IMR-90 (cell line): ENCODE measurements at regions not wholly inside any gene's neighbourhood (a gene's known extent, or its start where the extent isn't known, plus 50 kb on each side); places are given as distances from the start of the nearest gene placed in this dataset.

Experiments
- ATAC-seq: fragments of 200-7000 bp; cut with Tn5 transposase; 2 replicates; pipeline ENCODE4 v1.9.1; 2020; ENCODE audit warnings: low read depth, mild to moderate bottlenecking, moderate library complexity
- BruUV-seq: library from RNA; stranded (reverse); fragments of 400-500 nt; replicated peaks from 2 replicates; lab custom pipeline; 2021; lab: Mats Ljungman, UMichigan
- CTCF ChIA-PET: fragments of 300-600 bp; formaldehyde crosslinking; extraction: SDS; loops from one replicate; lab custom pipeline; 2021; ENCODE audit warnings: antibody characterized with exemption; lab: Yijun Ruan, JAX
- POLR2A ChIA-PET: fragments of 300-600 bp; sonication (Branson Sonifier 250); formaldehyde crosslinking; loops from one replicate; lab custom pipeline; 2022; ENCODE audit warnings: antibody characterized with exemption; ENCODE audit not compliant: unreplicated experiment; lab: Charles Lee
- DNase-seq: peaks from one replicate; pipeline ENCODE4 v3.0.0; 2013
- H2AFZ ChIP-seq: replicated peaks from 2 replicates; pipeline ENCODE3; 2013; ENCODE audit warnings: low read length, mild to moderate bottlenecking; ENCODE audit not compliant: poor library complexity
- H2AK5ac ChIP-seq: 2 replicates; pipeline ENCODE4 v1.6.1; 2013; ENCODE audit warnings: low read depth, low read length, inconsistent platforms
- H2AK9ac ChIP-seq: replicated peaks from 2 replicates; pipeline ENCODE3; 2013; ENCODE audit warnings: mild to moderate bottlenecking, low read depth, low read length, moderate library complexity; ENCODE audit not compliant: poor library complexity
- H2BK120ac ChIP-seq: 2 replicates; pipeline ENCODE4 v1.6.1; 2013; ENCODE audit warnings: low read depth, low read length, inconsistent platforms
- H2BK15ac ChIP-seq: 3 replicates; pipeline ENCODE4 v1.6.1; 2013; ENCODE audit warnings: low read depth, low read length, inconsistent platforms
- H2BK20ac ChIP-seq: 2 replicates; pipeline ENCODE4 v1.6.1; 2013; ENCODE audit warnings: low read depth, mild to moderate bottlenecking, inconsistent platforms, low read length, moderate library complexity
- H2BK5ac ChIP-seq: 2 replicates; pipeline ENCODE4 v1.6.1; 2013; ENCODE audit warnings: mild to moderate bottlenecking, low read depth, low read length, inconsistent platforms; ENCODE audit not compliant: poor library complexity, severe bottlenecking
- H3K14ac ChIP-seq: replicated peaks from 2 replicates; pipeline ENCODE4 v1.6.1; 2013; ENCODE audit warnings: low read depth, low read length, inconsistent platforms
- H3K18ac ChIP-seq: 2 replicates; pipeline ENCODE4 v1.6.1; 2013; ENCODE audit warnings: low read depth, low read length, control low read depth
- H3K23ac ChIP-seq: 2 replicates; pipeline ENCODE4 v1.6.1; 2013; ENCODE audit warnings: low read depth, low read length, inconsistent platforms
- H3K27ac ChIP-seq: 2 replicates; pipeline ENCODE4 v1.5.1; 2013; ENCODE audit warnings: mild to moderate bottlenecking, control low read depth, low read length; ENCODE audit not compliant: insufficient read depth
- H3K27me3 ChIP-seq: 2 replicates; pipeline ENCODE4 v1.6.1; 2013; ENCODE audit warnings: low read length; ENCODE audit not compliant: control insufficient read depth, insufficient read depth
- H3K36me3 ChIP-seq: 2 replicates; pipeline ENCODE4 v1.6.1; 2013; ENCODE audit warnings: low read length, mixed read lengths; ENCODE audit not compliant: control insufficient read depth, insufficient read depth
- H3K4ac ChIP-seq: 2 replicates; pipeline ENCODE4 v1.6.1; 2013; ENCODE audit warnings: low read depth, low read length, inconsistent platforms
- H3K4me1 ChIP-seq: 2 replicates; pipeline ENCODE4 v1.6.1; 2013; ENCODE audit warnings: low read length, mixed read lengths; ENCODE audit not compliant: control insufficient read depth, insufficient read depth
- H3K4me2 ChIP-seq: 2 replicates; pipeline ENCODE4 v1.6.1; 2013; ENCODE audit warnings: low read depth, mild to moderate bottlenecking, control low read depth, low read length, moderate library complexity
- H3K4me3 ChIP-seq: 2 replicates; pipeline ENCODE4 v1.5.1; 2013; ENCODE audit warnings: low read depth, mild to moderate bottlenecking, control low read depth, low read length, moderate library complexity; ENCODE audit not compliant: insufficient read depth
- H3K56ac ChIP-seq: 2 replicates; pipeline ENCODE4 v1.6.1; 2013; ENCODE audit warnings: low read length, inconsistent platforms; ENCODE audit not compliant: insufficient read depth; ENCODE audit errors: extremely low read depth
- H3K79me1 ChIP-seq, 2 experiments: 2 replicates each; pipeline ENCODE4 v1.6.1; 2013; ENCODE audit warnings: low read length in 2 of 2, inconsistent platforms in 1 of 2, low read depth in 1 of 2
- H3K9ac ChIP-seq: 2 replicates; pipeline ENCODE4 v1.6.1; 2013; ENCODE audit warnings: low read depth, low read length, control low read depth
- H3K9me1 ChIP-seq: 2 replicates; pipeline ENCODE4 v1.6.1; 2013; ENCODE audit warnings: low read length, inconsistent platforms; ENCODE audit not compliant: insufficient read depth
- H3K9me3 ChIP-seq: 2 replicates; pipeline ENCODE4 v1.6.1; 2013; ENCODE audit warnings: low read length; ENCODE audit not compliant: control insufficient read depth, insufficient read depth
- H4K20me1 ChIP-seq: 2 replicates; pipeline ENCODE4 v1.6.1; 2013; ENCODE audit warnings: low read length, inconsistent platforms; ENCODE audit not compliant: insufficient read depth
- H4K5ac ChIP-seq: 2 replicates; pipeline ENCODE4 v1.6.1; 2013; ENCODE audit warnings: mild to moderate bottlenecking, low read depth, low read length, control low read depth
- H4K8ac ChIP-seq, 2 experiments: 2 replicates each; pipeline ENCODE4 v1.6.1; 2013; ENCODE audit warnings: low read depth in 2 of 2, low read length in 2 of 2, control low read depth in 1 of 2, inconsistent platforms in 1 of 2
- H4K91ac ChIP-seq: 2 replicates; pipeline ENCODE4 v1.6.1; 2013; ENCODE audit warnings: low read depth, low read length, inconsistent platforms; ENCODE audit not compliant: insufficient read depth
- BHLHE40 ChIP-seq: fragments of 150-350 bp; IDR thresholded peaks from 2 replicates; pipeline ENCODE4 v1.6.1; 2016; ENCODE audit warnings: mild to moderate bottlenecking, low read depth, low read length
- CEBPB ChIP-seq: IDR thresholded peaks from 2 replicates; pipeline ENCODE4 v1.6.1; 2012; ENCODE audit warnings: low read depth, low read length, improper control_type of control experiment
- CHD1 ChIP-seq: IDR thresholded peaks from 2 replicates; pipeline ENCODE4 v1.6.1; 2012; ENCODE audit warnings: low read depth, low read length, improper control_type of control experiment
- CTCF ChIP-seq: conservative IDR thresholded peaks from 2 replicates; pipeline ENCODE4 v1.5.1; 2012; ENCODE audit warnings: mild to moderate bottlenecking, low read depth, low read length, improper control_type of control experiment
- ELK1 ChIP-seq: fragments of 150-350 bp; IDR thresholded peaks from 2 replicates; pipeline ENCODE4 v1.6.1; 2016; ENCODE audit warnings: low read depth, mild to moderate bottlenecking, low read length, moderate library complexity, borderline replicate concordance
- FOS ChIP-seq: fragments of 150-350 bp; IDR thresholded peaks from 2 replicates; pipeline ENCODE4 v1.6.1; 2016; ENCODE audit warnings: low read depth, low read length
- MAFK ChIP-seq: IDR thresholded peaks from 2 replicates; pipeline ENCODE4 v1.6.1; 2012; ENCODE audit warnings: low read depth, low read length, improper control_type of control experiment
- MAZ ChIP-seq: IDR thresholded peaks from 2 replicates; pipeline ENCODE4 v1.6.1; 2012; ENCODE audit warnings: low read depth, mild to moderate bottlenecking, low read length, improper control_type of control experiment, moderate library complexity, borderline replicate concordance
- MXI1 ChIP-seq: IDR thresholded peaks from 2 replicates; pipeline ENCODE4 v1.6.1; 2012; ENCODE audit warnings: low read depth, mild to moderate bottlenecking, low read length, moderate library complexity, borderline replicate concordance
- NFE2L2 ChIP-seq: fragments of 150-350 bp; IDR thresholded peaks from 2 replicates; pipeline ENCODE4 v1.6.1; 2016; ENCODE audit warnings: low read depth, mild to moderate bottlenecking, low read length
- POLR2A ChIP-seq: IDR thresholded peaks from 2 replicates; pipeline ENCODE4 v1.6.1; 2012; ENCODE audit warnings: mild to moderate bottlenecking, low read depth, low read length
- RAD21 ChIP-seq: IDR thresholded peaks from 2 replicates; pipeline ENCODE4 v1.6.1; 2012; ENCODE audit warnings: low read length, improper control_type of control experiment
- RCOR1 ChIP-seq: IDR thresholded peaks from 2 replicates; pipeline ENCODE4 v1.6.1; 2012; ENCODE audit warnings: mild to moderate bottlenecking, low read length, improper control_type of control experiment; ENCODE audit not compliant: insufficient replicate concordance
- RFX5 ChIP-seq: IDR thresholded peaks from 2 replicates; pipeline ENCODE4 v1.8.0; 2012; ENCODE audit warnings: low read depth, mild to moderate bottlenecking, low read length, moderate library complexity
- SMC3 ChIP-seq: fragments of 150-350 bp; IDR thresholded peaks from 2 replicates; pipeline ENCODE4 v1.6.1; 2016; ENCODE audit warnings: low read depth, mild to moderate bottlenecking, antibody characterized with exemption, low read length, moderate library complexity
- USF2 ChIP-seq: fragments of 150-350 bp; IDR thresholded peaks from 2 replicates; pipeline ENCODE4 v1.6.1; 2017; ENCODE audit warnings: mild to moderate bottlenecking, antibody characterized with exemption, low read length, low read depth
- dilution Hi-C: fragments of 300-500 bp; cut with HindIII; formaldehyde crosslinking; loops from one replicate; pipeline ENCODE4 v1.14.3; 2018; ENCODE audit warnings: low sequenced_read_pairs; ENCODE audit not compliant: unreplicated experiment
- in situ Hi-C: fragments of 300-500 bp; cut with MboI; formaldehyde crosslinking; loops from 3 replicates; pipeline ENCODE4 v1.14.3; 2019; ENCODE audit warnings: low sequenced_read_pairs, inconsistent platforms, mixed read lengths
- intact Hi-C: fragments of 100-400 bp; cut with micrococcal nuclease; formaldehyde crosslinking; loops from 2 replicates; pipeline ENCODE4 v1.10.0; 2022

GRCh38 chr2:47984041-47984440, 77.7 kb upstream of the FBXO11 start:
- ChIA-PET POLR2A (no interaction called here), CTCF (no interaction called here)
- dilution Hi-C loops = no loop called here
- H2BK120ac ChIP-seq = no peak overlapping the region
- no peak overlapping the region for H2AK5ac ChIP-seq
- H3K4me1 ChIP-seq = no peaks in the 10 kb centered on the region
- H2BK5ac ChIP-seq = no peak overlapping the region
- in situ Hi-C loops = no loop called here
- H3K9ac ChIP-seq = no peak overlapping the region
- no peak overlapping the region for H3K4ac ChIP-seq
- no peaks in the 10 kb centered on the region for H4K20me1 ChIP-seq
- H3K27ac ChIP-seq = no peak overlapping the region
- H2BK20ac ChIP-seq = no peak overlapping the region
- H3K4me3 ChIP-seq = no peak overlapping the region
- H3K9me1 ChIP-seq = no peaks in the 10 kb centered on the region
- H3K4me2 ChIP-seq = no peak overlapping the region
- H2AFZ ChIP-seq = no peak overlapping the region
- no peak overlapping the region for H2BK15ac ChIP-seq
- no TSS peak for BruUV-seq
- no peak for DNase-seq
- no peak overlapping the region for H4K8ac ChIP-seq
- TF ChIP-seq USF2 (no peak), RCOR1 (no peak), MAZ (no peak), CHD1 (no peak), FOS (no peak), BHLHE40 (no peak), POLR2A (no peak), MAFK (no peak), NFE2L2 (no peak), RAD21 (no peak), RFX5 (no peak), CTCF (no peak), SMC3 (no peak), MXI1 (no peak), CEBPB (no peak), ELK1 (no peak)
- intact Hi-C loops = no loop called here
- no peaks in the 10 kb centered on the region; the same call in none of the 2 replicates for H3K27me3 ChIP-seq
- no peak overlapping the region for H3K14ac ChIP-seq
- H2AK9ac ChIP-seq = no peak overlapping the region
- no peaks in the 10 kb centered on the region for H3K9me3 ChIP-seq
- H4K91ac ChIP-seq = no peak overlapping the region
- no peaks in the 10 kb centered on the region for H3K79me1 ChIP-seq
- H3K18ac ChIP-seq = no peak overlapping the region
- no peak overlapping the region for H3K23ac ChIP-seq
- H4K5ac ChIP-seq = no peak overlapping the region
- H3K56ac ChIP-seq = no peak overlapping the region
- H3K36me3 ChIP-seq = no peaks in the 10 kb centered on the region
- no peak for ATAC-seq
